ENCODE measurements at regions not wholly inside any gene's neighbourhood (a gene's known extent, or its start where the extent isn't known, plus 50 kb on each side); places are given as distances from the start of the nearest gene placed in this dataset.

GRCh38 chr3:107142171-107142570, 235.1 kb upstream of the CCDC54 start:
- no peak for DNase-seq
- H3K4me1 Mint-ChIP-seq: peaks cover 20% of the 10 kb centered on the region
- H3K27ac Mint-ChIP-seq: peak overlapping the region; percentile 63
- H3K9me3 Mint-ChIP-seq: peaks cover 33% of the 10 kb centered on the region
- peaks cover 6% of the 10 kb centered on the region for H3K36me3 Mint-ChIP-seq (ENCODE audit: low read depth)
- no peak for TF ChIP-seq CTCF (IDR thresholded peaks at IDR 0.05)
- no peak overlapping the region for H3K4me3 Mint-ChIP-seq
- peaks cover 3% of the 10 kb centered on the region for H3K27me3 Mint-ChIP-seq (ENCODE audit: low read depth, poor library complexity)

GRCh38 chr3:107142786-107143575, 234.3 kb upstream of the CCDC54 start:
- DNase-seq: no peak
- Mint-ChIP-seq H3K9me3 (peaks cover 33% of the 10 kb centered on the region), H3K27ac (peak overlapping the region; percentile 88), H3K27me3 (ENCODE audit: low read depth, poor library complexity) (peaks cover 3% of the 10 kb centered on the region), H3K4me1 (peaks cover 20% of the 10 kb centered on the region), H3K36me3 (ENCODE audit: low read depth) (peaks cover 6% of the 10 kb centered on the region), H3K4me3 (no peak overlapping the region)
- no peak for TF ChIP-seq CTCF (IDR thresholded peaks at IDR 0.05)

GRCh38 chr3:107150675-107151074, 226.6 kb upstream of the CCDC54 start:
- Mint-ChIP-seq H3K4me1 (no peaks in the 10 kb centered on the region), H3K4me3 (no peak overlapping the region), H3K27me3 (ENCODE audit: low read depth, poor library complexity) (no peaks in the 10 kb centered on the region), H3K9me3 (peaks cover 16% of the 10 kb centered on the region), H3K36me3 (ENCODE audit: low read depth) (no peaks in the 10 kb centered on the region), H3K27ac (no peak overlapping the region)
- DNase-seq: no peak
- no peak for TF ChIP-seq CTCF (IDR thresholded peaks at IDR 0.05)

GRCh38 chr3:107153981-107154380, 223.3 kb upstream of the CCDC54 start:
- Mint-ChIP-seq H3K4me1 (no peaks in the 10 kb centered on the region), H3K4me3 (no peak overlapping the region), H3K27ac (no peak overlapping the region), H3K9me3 (peaks cover 34% of the 10 kb centered on the region), H3K36me3 (ENCODE audit: low read depth) (no peaks in the 10 kb centered on the region), H3K27me3 (ENCODE audit: low read depth, poor library complexity) (no peaks in the 10 kb centered on the region)
- no peak for DNase-seq
- TF ChIP-seq CTCF (IDR thresholded peaks at IDR 0.05): no peak

- no peak for TF ChIP-seq CTCF (IDR thresholded peaks at IDR 0.05)
- Mint-ChIP-seq H3K4me1 (no peaks in the 10 kb centered on the region), H3K27me3 (ENCODE audit: low read depth, poor library complexity) (peaks cover 3% of the 10 kb centered on the region), H3K4me3 (no peak overlapping the region), H3K27ac (no peak overlapping the region), H3K36me3 (ENCODE audit: low read depth) (no peaks in the 10 kb centered on the region), H3K9me3 (peaks cover 45% of the 10 kb centered on the region)
- DNase-seq: no peak
These were observed 204.8 kb upstream of the CCDC54 start for GRCh38 chr3:107172411-107172810.

GRCh38 chr3:107184375-107184774, 192.9 kb upstream of the CCDC54 start:
- no peaks in the 10 kb centered on the region for H3K9me3 Mint-ChIP-seq
- H3K4me3 Mint-ChIP-seq: no peak overlapping the region
- TF ChIP-seq CTCF (IDR thresholded peaks at IDR 0.05): no peak
- no peaks in the 10 kb centered on the region for H3K36me3 Mint-ChIP-seq (ENCODE audit: low read depth)
- H3K27ac Mint-ChIP-seq: no peak overlapping the region
- H3K4me1 Mint-ChIP-seq: no peaks in the 10 kb centered on the region
- DNase-seq: no peak
- H3K27me3 Mint-ChIP-seq (ENCODE audit: low read depth, poor library complexity): no peaks in the 10 kb centered on the region
